SU-DHL-6 (cell line): ENCODE measurements at regions not wholly inside any gene's neighbourhood (a gene's known extent, or its start where the extent isn't known, plus 50 kb on each side); places are given as distances from the start of the nearest gene placed in this dataset.

Experiments
- EZH2phosphoT487 ChIP-seq: fragments of 200-600 bp; sonication (generic), shearing (Covaris generic); conservative IDR thresholded peaks from 2 replicates; pipeline ENCODE4 v1.6.1; 2018; ENCODE audit warnings: mild to moderate bottlenecking, antibody characterized with exemption, low read length, moderate library complexity, mixed read lengths
- TF ChIP-seq, protein P1 (sequence below): fragments of 200-600 bp; sonication (generic); IDR thresholded peaks from one replicate; pipeline ENCODE4 v1.5.1; 2017; ENCODE audit warnings: antibody characterized with exemption, mild to moderate bottlenecking, low read length, moderate library complexity; ENCODE audit not compliant: insufficient read depth, poor library complexity, severe bottlenecking

DNA sequence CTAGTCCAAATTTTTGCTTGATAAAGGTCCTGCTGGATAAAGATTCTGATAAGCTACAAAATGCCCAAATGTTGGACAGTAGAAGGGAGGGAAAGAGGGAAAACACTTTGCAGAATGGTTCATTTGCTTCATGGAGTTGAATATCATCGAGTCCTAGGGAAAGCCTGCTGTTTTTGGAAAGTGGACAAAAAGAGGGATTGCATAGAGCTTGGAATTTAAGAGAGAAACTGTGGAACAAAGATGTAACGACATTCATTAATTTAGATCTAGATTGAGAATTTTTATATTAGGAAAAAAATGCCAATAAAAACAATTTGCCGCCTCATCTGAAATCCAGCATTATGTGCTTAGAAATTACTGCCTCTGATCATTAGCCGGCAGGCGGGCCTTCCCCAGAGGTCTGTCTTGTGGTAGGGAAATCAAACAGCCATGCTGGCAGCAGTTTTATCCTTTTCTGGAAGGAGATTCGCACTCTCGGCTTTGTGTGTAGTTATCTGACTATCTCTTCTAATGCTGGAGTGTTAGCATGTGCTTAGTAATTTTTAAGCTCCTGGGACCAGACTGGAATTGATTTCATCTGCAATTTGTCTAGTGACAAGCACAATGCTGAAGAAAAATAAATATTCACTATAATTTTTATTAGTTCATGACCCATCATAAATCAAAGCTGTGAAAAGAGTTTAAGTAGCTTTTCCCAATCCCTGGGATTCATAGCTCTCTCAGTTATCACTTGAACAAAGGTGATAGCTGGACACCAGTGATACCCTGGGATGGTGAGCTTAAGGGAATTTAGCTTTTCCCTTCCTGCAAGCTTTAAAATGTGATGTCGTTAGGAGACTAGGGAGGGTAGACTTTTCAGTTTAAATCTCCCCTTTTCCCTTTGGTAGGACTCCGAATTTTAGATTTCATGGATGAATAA is 329.5 kb downstream of the PRL start:
- TF ChIP-seq, protein P1, sequence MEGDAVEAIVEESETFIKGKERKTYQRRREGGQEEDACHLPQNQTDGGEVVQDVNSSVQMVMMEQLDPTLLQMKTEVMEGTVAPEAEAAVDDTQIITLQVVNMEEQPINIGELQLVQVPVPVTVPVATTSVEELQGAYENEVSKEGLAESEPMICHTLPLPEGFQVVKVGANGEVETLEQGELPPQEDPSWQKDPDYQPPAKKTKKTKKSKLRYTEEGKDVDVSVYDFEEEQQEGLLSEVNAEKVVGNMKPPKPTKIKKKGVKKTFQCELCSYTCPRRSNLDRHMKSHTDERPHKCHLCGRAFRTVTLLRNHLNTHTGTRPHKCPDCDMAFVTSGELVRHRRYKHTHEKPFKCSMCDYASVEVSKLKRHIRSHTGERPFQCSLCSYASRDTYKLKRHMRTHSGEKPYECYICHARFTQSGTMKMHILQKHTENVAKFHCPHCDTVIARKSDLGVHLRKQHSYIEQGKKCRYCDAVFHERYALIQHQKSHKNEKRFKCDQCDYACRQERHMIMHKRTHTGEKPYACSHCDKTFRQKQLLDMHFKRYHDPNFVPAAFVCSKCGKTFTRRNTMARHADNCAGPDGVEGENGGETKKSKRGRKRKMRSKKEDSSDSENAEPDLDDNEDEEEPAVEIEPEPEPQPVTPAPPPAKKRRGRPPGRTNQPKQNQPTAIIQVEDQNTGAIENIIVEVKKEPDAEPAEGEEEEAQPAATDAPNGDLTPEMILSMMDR, result no peak
- TF ChIP-seq EZH2phosphoT487, result no peak
